Activated CD4-positive, alpha-beta T cell treated with anti-CD3 and anti-CD28 coated beads, Interleukin-2, amount 50 U/mL, for 16 hours (primary cell): ENCODE measurements at regions not wholly inside any gene's neighbourhood (a gene's known extent, or its start where the extent isn't known, plus 50 kb on each side); places are given as distances from the start of the nearest gene placed in this dataset.

Experiments
- DNase-seq: peaks from one replicate; pipeline ENCODE4 v3.0.0-alpha.2; 2020

- no peak for DNase-seq
Observed at GRCh38 chr14:29475641-29476040, 452.0 kb downstream of the PRKD1 start.

- DNase-seq: no peak
Observed at GRCh38 chr14:29486132-29486531, 441.5 kb downstream of the PRKD1 start.

- no peak for DNase-seq
Observed at GRCh38 chr14:29489911-29490425, 437.7 kb downstream of the PRKD1 start.

GRCh38 chr14:29493849-29494248 lies 433.8 kb downstream of the PRKD1 start:
- DNase-seq: no peak

- no peak for DNase-seq
Observed at GRCh38 chr14:29494312-29494711, 433.3 kb downstream of the PRKD1 start.

GRCh38 chr14:29503903-29504302 lies 423.7 kb downstream of the PRKD1 start:
- no peak for DNase-seq

GRCh38 chr14:29518335-29518734 lies 409.3 kb downstream of the PRKD1 start:
- no peak for DNase-seq

- no peak for DNase-seq
Observed at GRCh38 chr14:29521526-29522137, 406.0 kb downstream of the PRKD1 start.
